Activated effector memory CD4-positive, alpha-beta T cell treated with Interleukin-2 at 50 U/mL for 16 hours (primary cell): ENCODE measurements at regions not wholly inside any gene's neighbourhood (a gene's known extent, or its start where the extent isn't known, plus 50 kb on each side); places are given as distances from the start of the nearest gene placed in this dataset.
A peak's percentile ranks its signal among the peaks of the same experiment; 100 is the strongest.
"Not testable (repeated sequence)": the region's sequence is repeated elsewhere in the genome, so short reads cannot be mapped to it uniquely, and the experiment has no call there.

Experiments used
- DNase-seq: peaks from one replicate; pipeline ENCODE4 v3.0.0-alpha.2; 2020

DNA sequence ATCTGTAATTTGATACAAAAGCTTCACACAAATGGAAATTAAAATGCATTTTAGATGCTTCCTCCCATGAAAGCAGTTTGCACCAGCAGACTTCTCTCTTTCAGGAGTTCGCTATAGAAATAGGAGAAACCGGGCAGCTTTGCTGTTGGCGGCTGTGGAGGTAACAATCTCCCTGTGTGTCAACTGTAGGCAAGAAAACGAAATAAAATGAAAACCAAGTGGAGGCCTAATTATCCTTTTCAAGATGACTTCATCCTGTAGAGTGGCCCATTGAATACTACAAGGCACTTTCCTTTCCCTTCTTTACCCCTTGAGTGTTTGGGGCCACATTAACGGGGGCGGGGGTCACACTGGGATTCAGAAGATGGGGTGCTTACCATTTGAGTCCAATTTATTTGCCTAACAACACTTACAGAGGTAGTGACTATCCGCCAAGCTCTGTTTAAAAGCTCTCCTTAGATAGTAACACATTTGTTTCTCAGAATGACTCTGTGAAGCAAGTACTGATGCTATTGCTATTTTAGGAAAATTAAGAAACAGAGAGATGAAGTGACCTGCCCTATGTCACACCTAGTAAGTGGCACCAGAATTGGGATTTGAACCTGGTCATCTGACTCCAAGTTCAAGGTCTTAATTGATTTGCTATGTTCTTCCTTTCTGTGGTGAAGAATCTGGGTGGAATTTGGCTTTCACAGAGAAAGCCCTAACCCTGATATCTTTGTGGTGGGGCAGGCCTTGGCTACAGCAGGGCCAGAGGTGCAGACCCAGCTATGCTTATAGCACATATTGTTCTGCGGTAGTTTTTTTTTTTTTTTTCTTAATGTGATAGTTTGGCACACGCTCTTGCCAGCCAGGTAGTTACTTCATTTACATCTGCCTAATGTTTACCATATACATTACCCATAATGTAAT is 125.5 kb upstream of the MPHOSPH6 start:
- DNase-seq: no peak

DNA sequence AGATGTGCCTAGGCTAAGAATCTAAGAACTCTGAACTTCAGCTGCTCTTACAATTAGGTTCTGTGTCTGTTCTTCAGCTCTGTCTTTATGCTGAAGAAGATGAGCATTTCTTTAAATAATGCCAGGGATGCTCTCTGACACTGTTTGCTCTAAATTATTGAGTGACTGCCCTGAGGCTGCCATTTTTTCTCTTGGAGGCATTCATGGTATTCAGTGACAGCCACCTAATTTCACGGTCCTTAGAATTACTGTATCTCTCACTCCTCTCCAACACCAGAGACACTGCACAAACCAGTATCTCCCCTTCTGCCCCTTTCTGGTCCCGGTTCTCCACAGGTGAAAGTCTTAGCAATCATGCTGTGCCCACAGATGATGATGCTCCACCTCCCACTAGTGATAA is 123.6 kb upstream of the MPHOSPH6 start:
- DNase-seq: no peak

DNA sequence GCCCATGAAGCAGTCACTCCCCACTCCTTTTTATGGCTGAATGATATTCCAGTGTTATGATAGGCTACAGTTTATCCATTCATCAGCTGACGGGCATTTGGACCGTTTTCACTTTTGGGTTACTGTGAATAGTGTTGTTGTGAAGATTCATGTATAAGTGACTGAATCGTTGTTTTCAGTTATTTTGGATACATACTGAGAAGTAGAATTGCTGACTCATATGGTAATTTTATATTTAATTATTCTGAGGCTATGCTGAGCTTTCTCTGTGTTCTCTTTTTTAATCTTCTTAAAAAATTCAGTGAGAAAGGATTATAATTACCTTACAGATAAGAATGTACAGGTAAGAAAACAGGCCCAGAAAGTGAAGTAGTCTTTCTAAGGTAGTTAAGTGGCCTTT is 117.9 kb upstream of the MPHOSPH6 start:
- DNase-seq: no peak

DNA sequence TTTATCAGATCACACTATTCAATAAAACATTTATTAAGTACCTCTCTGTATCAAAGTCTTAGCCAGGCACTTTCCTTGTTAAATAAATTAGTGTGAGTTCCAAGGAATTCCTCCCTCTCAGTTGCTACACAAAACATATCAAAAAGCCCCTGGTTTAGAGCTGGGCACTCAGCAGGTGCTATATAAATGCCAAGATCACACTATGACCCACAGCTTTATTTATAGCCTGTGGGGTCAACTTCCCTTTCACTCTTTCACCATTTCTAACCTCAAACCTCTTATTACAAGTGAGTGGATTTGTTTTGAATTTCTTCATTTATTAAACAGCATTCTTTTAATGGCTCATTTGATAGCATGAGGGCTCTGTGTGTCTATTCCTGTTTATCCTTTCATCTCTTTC is 112.6 kb upstream of the MPHOSPH6 start:
- no peak for DNase-seq

DNA sequence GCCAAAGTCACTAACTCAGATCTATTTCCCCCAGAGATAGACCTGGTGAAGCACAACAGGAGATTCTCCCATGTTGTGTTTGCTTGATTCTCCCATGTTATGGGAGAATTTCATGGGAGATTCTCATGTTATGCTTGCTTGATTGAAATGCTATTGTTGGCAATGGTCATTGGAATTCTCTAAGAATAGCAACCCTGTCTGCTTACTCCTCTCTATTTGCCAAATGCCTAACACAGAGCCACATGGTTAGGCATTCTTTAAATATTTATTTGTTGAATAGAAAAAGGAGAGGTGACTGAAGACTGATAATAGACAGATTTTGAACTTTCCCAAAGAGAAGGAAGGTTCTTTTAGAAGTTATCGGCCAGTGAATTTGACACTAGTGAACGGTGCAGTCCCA is 111.5 kb upstream of the MPHOSPH6 start:
- DNase-seq: no peak

DNA sequence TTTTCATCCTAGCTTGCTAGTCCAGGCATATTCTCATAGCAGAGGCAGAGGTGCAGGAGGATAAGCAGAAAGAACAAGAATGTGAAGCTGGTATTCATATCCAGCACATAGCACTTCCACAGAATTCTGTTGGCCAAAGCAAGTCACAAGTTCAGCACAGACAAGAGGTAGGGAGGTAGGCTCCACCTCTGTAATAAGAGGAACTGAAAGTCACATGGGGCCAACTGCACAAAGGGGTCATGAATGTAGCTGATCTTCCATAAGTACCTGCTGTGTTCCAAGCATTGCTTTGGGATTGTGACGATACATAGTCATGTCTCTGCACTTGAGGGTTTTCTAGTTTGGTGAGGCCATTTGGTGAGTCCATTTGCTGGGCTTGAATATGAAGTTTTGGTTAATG is 110.8 kb upstream of the MPHOSPH6 start:
- no peak for DNase-seq

DNA sequence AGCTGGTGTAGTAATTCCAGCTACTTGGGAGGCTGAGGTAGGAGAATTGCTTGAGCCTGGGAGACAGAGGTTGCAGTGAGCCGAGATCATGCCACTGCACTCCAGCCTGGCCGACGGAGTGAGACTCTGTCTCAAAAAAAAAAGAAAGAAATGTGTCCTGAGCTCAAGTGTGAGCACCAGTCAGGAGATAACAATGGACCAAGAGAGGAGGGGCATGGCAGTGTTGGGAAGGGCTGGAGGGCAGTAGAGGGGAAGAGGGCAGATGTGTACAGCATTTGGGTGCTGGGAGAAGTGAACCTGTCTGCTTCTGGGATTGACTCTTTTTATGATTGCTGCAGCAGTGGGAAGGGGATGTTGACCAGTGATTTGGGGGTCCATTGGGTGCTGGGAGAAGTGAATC is 105.3 kb upstream of the MPHOSPH6 start:
- not testable (repeated sequence) for DNase-seq

DNA sequence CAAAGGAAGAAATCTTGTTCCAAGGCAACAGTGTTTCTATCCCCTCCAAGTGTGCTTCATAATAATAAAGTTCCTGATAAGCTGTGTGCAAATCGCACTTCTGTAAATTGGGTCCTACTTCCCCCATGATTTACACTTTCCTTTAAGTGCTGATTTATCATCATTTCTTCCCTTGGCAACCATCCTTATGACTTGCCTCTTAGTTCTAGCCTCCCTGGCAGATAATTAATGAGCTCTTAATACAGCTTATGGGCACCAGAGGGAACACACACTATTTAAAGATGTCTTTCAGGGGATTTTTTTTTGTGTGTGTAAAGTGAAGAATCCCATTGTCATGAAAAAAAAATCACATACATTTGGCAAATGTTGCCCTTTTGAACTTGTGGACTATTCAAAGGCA is 101.6 kb upstream of the MPHOSPH6 start:
- no peak for DNase-seq

DNA sequence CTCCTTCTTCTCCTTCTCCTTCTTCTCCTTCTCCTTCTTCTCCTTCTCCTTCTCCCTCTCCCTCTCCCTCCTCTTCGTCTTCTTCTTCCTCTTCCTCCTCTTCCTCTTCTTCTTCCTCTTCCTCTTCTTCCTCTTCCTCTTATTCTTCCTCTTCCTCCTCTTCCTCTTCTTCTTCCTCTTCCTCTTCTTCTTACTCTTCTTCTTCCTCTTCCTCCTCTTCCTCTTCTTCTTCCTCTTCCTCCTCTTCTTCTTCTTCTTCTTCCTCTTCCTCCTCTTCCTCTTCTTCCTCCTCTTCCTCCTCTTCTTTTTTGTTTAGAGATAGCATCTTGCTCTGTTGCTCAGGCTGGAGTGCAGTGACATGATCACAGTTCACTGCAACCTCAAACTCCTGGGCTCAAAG is 97.7 kb upstream of the MPHOSPH6 start:
- not testable (repeated sequence) for DNase-seq

DNA sequence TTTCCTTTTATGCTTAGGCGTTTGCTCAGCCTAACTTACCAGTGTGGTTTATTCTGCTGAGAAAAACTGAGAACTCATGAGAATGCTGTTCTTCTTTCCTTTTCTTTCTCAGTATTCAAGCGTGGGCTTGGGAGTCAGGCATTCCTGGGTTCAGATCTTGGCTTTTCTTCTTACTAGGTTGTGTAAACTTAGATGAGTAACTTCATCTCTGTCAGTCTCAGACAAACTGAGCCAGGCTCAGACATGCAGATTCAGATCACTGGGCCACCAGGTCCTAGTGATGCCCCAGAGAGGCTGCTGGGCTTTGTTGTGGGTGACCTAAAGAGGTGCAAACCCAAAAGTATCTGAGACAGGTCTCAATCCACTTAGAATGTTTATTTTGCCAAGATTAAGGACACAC is 95.8 kb upstream of the MPHOSPH6 start:
- no peak for DNase-seq

DNA sequence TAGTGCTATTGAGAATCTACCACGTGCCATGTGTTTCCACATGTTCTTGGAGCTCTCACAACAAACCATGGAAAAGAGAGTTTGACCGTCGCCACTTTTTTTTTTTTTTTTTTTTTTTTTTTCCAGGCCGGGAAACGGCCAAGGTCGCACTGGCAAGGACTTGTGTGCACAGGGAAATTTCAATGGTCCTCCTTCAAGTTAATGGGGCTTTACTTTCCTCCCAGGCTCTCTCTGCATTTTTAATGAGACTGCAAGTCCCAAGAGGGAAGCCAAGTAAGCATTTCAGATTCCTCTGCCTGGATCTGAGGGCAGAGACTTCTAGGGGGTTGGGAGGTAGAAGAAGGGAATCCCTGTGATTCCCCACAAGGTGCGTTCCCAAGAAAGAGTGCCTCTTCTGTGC is 94.7 kb upstream of the MPHOSPH6 start:
- no peak for DNase-seq

DNA sequence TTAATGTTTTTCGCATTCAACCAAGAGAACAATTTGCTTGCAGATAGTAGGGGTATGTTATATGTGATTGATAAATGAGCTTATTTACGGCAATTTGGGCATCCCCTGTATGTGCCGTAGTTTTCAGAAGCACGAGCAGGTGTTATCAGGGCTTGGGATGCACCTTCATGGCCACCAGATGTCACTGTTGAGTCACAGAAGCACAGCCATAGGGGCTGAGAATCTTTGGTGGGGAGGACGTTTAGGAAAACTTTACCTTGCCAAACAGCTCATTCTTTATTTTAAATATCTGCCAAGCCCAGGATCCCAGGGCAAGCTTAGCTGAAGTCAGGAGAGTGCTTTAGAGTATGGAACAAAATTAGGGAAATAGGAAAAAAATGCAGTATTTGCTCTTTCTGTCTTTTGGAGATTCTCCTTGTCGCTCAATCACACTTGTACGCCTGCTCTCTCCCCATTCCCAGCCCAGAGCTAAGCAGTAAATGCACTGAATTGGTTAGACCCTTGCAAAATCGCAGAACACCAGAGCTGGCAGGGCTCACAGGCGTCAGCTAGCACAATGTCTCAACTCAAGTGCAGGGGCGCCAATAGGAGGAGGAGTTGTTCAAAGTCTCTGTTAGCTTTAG is 93.6 kb upstream of the MPHOSPH6 start:
- DNase-seq: peak; percentile 1

DNA sequence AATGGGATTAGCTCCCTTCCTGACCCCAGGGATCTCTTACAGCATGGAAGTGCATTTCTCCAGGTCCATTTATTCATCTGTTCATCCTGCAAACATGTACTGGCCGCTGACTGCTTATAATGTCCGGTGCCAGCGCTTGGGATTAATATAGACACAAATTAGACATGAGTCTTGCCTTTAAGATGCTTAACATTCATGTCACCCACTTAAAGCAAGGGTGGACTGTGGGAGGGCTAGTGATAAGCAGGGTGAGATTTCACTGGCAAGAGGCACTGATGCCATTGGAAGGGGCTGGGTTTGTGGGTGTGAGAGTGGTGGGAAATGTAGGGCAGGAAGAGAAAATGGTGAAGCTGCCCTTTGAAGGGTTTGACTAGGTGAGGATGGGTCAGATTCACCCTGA is 92.2 kb upstream of the MPHOSPH6 start:
- DNase-seq: no peak

DNA sequence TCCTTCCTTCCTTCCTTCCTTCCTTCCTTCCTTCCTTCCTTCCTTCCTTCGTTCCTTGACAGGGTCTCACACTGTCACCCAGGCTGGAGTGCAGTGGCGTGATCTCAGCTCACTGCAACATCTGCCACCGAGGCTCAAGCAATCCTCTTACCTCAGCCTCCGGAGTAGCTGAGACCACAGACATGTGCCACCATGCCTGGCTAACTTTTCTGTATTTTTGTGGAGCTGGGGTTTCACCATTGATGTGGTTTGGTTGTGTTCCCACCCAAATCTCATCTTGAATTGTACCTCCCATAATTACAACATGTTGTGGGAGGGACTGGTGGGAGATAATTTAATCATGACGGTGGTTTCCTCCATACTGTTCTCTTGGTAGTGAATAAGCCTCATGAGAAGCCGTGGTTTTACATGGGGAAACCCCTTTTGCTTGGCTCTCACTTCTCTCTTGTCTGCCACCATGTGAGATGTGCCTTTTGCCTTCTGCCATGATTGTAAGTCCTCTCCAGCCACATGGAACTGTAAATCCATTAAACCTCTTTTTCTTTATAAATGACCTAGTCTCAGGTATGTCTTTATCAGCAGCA is 90.3 kb upstream of the MPHOSPH6 start:
- DNase-seq: no peak

DNA sequence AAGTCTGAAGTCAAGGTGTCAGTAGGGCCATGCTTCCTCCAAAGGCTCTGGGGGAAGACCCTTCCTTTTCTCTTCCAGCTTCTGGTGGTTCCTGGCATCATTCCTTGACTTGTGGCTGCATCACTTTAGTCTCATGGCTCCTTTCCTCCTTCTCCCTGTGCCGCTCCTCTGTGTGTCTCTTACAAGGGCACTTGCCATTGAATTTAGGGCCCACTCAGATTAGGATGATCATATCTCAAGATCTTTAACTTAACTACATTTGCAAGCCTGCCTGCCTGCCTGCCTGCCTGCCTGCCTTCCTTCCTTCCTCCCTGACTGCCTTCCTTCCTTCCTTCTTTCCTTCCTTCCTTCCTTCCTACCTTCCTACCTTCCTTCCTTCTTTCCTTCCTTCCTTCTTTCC is 89.7 kb upstream of the MPHOSPH6 start:
- DNase-seq: no peak

DNA sequence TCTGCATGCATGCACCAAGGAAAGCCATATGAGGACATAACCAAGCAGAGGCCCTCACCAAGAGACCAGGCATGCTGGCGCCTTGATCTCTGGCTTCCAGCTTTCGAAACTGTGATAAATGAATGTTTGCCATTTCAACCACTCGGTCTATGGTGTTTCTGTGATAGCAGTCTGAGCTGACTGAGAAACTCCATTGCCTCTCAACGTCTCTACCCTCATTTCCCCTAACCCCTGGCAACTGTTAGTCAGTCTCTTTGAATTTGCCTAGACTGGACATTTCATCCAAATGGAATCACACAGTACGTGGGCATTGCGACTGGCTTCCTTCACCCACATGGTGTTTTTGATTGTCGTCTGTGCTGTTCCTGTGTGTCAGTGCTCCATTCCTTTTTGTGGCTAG is 88.0 kb upstream of the MPHOSPH6 start:
- no peak for DNase-seq

DNA sequence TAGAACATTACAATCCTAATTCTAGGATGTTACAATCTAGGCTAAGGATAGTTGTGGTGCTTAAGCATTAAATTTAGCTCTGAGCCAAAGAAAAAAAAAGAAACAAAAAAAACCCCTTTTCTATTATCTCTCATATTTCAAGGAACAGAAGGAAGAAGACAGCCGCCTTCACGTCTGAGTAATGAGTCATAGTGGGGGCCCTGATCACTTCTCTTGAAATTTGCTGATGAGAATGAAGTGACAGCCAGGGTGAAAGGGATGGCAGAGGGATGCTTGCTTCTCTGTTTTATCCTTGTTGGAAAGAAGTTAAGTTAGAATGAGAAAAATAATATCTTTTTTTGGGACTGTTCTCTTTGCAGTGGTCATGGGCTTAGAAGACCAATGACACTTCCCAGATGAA is 82.6 kb upstream of the MPHOSPH6 start:
- no peak for DNase-seq

DNA sequence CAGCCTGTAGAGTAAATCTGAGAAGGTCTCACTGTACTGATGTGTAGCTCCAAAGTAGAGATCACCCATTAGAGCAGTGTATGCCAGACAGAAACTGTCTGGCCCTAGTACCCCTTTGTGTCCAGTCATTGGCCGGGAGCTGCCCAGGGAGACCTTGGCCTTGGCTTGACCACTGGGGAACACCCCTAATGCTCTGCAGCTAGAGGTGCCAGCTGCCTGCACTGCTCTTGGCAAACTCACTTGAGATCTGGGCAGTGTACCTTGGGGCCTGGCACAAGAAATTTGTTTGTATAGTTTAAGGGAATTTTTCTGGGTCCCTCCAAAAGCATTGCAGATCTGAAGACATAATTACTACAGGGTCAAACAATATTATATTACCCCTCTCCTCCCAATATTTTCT is 78.7 kb upstream of the MPHOSPH6 start:
- no peak for DNase-seq

DNA sequence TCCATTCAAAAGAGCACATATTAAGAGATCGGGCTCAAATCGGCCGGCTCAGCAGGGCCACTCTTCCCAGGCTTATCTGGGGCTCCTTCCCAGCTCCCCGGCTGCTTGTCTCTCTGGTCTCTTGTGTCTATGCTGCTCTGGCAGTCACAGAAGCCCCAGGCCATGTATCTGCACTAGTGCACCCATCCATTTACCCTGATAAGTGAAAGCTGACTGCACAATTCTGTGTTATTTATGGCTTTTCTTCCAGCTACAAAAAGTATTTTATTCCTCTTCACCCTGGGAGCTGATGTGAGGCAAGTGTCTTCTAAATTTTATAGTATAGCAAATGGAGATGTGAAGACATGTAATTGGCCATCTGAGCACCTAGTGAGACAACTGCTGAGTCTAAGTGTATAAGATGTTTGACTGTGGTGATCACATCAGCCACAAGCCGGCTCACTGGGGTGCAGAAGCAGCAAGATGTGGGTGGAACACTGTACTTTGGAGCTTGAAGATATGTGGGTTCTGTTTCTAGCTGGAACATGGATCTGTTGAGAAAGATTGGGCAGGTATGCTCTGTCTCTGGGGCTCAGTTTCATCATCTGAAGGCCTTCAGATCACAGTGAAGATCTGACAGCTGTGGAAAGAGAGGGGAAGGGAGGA is 78.1 kb upstream of the MPHOSPH6 start:
- no peak for DNase-seq

DNA sequence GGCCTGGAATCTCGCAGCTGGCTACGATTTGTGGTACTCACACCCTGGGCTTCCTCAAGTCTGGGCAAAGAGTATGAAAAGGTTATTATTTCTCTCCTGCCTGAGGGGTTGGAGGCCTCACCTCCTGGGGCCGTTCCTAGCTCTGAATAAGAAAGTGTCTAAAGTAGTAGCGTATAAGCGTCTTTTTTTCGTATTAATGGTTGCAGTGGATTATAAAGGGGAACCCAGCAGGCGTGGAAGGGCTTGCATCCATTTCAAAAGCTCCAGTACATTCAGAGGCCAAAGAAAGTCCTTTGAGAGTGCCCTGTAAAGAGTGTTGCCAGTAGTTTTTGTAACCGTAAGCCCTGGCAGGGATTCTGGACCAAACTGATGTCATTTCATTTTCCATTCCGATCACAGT is 72.2 kb upstream of the MPHOSPH6 start:
- no peak for DNase-seq

DNA sequence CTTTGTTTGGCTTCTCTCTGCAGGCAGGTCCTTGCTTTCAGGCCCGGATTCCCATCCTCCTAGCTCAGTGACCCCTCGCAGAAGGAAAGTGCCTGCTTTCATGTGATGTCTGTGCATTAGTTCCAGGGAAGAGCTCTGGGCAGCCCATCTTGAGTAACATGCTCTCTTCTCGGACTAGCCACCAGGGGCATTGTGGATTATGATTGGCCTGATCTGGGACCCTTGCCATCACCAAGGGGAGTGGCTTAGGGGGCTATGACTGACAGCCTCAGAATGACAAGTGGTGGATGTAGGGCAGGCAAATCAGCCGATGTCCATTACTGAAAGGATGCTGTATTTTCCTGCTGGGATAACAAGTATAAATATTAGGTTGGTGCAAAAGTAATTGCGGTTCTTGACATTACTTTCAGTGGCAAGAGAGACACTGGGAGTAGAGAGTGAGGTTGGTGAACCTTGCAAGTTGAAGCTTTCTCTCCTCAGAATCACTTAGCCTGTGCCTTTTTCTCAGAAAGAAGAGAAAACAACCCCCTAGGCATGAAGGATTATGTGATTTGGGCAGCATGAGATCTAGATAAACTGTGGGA is 71.5 kb upstream of the MPHOSPH6 start:
- DNase-seq: no peak

DNA sequence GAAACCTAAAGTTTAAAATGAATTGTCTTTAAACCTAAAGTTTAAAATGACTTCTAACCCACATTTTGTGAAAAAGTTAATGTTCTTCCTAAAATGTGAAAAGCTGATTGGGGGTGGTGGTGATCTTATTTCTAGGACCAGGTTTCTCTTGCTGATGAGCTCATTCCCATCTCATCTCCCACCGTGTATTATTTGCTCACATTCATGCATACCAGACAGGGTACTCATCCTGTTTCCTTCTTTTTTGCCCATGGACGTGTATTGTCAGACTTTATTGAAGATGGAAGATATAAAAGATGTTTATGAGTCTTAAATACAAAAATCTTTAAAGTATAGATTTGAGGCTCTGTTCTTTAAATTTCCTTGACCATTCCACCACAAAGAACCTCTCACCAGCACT is 70.1 kb upstream of the MPHOSPH6 start:
- no peak for DNase-seq

DNA sequence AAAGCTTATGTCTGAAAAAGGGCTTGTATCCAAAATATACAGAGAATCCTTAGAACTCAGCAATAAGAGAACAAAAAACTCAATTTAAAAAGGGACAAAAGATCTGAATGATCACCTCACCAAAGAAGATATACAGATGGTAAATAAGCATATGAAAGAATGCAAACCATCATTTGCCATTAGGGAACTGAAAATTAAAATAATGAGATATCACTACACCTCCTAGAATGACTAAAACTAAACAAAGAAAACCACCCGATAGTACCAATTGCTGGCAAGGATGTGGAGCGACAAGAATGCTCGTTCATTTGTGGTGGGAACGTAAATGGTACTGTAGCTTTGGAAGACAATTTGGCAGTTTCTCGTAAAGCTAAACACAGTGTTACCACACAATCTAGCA is 66.9 kb upstream of the MPHOSPH6 start:
- DNase-seq: no peak
